ENCODE measurements at regions not wholly inside any gene's neighbourhood (a gene's known extent, or its start where the extent isn't known, plus 50 kb on each side); places are given as distances from the start of the nearest gene placed in this dataset.

DNA sequence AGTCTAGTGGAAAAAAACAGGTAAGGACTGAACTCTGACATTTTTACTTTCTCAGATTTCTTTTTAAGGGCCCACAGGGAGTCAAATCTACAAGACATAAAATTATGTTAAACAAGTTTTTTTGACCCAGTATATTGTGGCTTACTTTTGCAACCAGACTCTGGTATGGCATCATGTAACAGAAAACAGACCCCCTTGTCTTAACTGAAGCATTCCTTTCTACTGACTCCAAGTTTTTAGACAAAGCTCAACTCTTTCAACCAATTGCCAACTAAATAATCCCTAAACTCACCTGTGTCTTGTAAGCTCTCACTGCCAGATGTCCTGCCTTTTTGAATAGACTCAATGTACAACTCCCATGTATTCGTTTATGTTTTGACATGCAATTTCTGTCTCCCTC lies 64.3 kb downstream of the FASLG start:
- H3K36me3 ChIP-seq (replicated peaks in 1 of 2), result no peaks in the 10 kb centered on the region
- H3K27ac ChIP-seq, result no peak overlapping the region
- TF ChIP-seq POLR2A (IDR thresholded peaks at IDR 0.05), result no peak
- TF ChIP-seq, protein P1, sequence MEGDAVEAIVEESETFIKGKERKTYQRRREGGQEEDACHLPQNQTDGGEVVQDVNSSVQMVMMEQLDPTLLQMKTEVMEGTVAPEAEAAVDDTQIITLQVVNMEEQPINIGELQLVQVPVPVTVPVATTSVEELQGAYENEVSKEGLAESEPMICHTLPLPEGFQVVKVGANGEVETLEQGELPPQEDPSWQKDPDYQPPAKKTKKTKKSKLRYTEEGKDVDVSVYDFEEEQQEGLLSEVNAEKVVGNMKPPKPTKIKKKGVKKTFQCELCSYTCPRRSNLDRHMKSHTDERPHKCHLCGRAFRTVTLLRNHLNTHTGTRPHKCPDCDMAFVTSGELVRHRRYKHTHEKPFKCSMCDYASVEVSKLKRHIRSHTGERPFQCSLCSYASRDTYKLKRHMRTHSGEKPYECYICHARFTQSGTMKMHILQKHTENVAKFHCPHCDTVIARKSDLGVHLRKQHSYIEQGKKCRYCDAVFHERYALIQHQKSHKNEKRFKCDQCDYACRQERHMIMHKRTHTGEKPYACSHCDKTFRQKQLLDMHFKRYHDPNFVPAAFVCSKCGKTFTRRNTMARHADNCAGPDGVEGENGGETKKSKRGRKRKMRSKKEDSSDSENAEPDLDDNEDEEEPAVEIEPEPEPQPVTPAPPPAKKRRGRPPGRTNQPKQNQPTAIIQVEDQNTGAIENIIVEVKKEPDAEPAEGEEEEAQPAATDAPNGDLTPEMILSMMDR (IDR thresholded peaks at IDR 0.05), result no peak
- intact Hi-C loops (cut with DNase I), result no loop called here
- no peak for DNase-seq
- WGBS, 4 donors, result 77 to 84% (median 83%) methylated on average over 1 of the region's 1 CpG
- no peak overlapping the region for H3K4me3 ChIP-seq
- peaks cover 0 to 9% of the 10 kb centered on the region in 2 donors for H3K4me1 ChIP-seq (replicated peaks in 1 of 2)
- no peaks in the 10 kb centered on the region for H3K27me3 ChIP-seq
- no peaks in the 10 kb centered on the region for H3K9me3 ChIP-seq (replicated peaks in 1 of 3)

DNA sequence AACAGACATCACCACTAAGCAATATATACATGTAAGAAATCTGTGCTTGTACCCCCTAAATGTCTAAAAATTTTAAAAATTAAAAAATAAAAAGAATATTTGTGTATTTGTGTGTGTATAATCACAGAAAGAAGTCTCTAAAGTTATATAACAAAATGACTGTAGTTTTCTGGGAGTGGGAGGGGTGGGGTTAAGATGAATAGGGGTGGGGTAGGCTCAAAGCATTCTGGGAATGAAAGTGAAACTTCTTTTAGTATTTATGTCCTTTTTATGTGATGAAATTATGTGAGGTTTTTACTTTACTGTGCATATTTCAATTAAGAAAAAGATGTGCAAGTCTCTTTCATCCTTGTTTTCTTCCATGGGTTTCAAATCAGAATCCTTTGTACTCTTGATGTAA lies 65.3 kb downstream of the FASLG start:
- no peak for DNase-seq
- TF ChIP-seq, protein P1 (IDR thresholded peaks at IDR 0.05), result no peak
- TF ChIP-seq POLR2A (IDR thresholded peaks at IDR 0.05), result no peak
- Histone ChIP-seq H3K27ac (no peak overlapping the region), H3K9me3 (replicated peaks in 1 of 3) (no peaks in the 10 kb centered on the region), H3K4me3 (no peak overlapping the region), H3K36me3 (replicated peaks in 1 of 2) (no peaks in the 10 kb centered on the region), H3K4me1 (replicated peaks in 1 of 2) (peaks cover 0 to 5% of the 10 kb centered on the region in 2 donors), H3K27me3 (no peaks in the 10 kb centered on the region)
- intact Hi-C loops (cut with DNase I), result no loop called here

DNA sequence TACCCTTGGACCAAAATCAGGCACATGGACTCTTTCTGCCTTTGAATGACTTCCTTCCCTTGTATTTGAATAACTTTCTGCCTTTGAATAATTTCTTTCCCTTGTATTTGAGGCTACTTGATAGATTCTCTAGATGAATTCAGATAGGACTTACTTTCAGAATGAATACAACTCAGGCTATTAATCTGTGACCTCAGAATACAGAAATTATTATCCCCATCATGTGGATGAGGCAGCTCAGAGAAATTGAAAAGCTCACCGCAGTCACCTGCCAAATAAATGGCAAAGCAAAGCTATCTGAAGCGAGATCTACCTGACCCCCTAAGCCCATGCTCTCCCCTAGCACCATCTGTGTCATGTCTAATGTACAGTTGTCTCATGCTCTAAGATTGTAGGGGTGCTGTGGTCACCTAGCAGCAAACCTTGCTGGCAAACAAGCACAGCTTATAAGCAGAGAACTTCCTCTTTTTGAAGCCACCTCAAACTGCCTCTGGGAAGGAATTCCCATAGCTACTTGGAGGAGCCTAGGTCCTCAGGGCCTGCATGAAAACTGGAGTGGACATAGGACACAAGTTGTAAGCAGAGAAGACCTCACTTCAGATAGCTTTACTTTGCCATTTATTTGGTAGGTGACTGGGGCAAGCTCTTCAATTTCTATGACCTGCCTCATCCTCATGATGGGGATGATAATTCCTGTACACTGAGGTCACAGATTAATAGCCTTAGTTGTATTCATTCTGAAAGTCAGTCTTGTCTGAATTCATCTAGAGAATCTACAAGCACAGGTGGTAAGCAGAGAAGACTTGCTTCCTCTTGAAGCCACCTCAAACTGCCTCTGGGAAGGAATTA lies 66.1 kb downstream of the FASLG start:
- 82 to 89% (median 83%) methylated on average over 2 of the region's 2 CpGs for WGBS, 4 donors
- no peaks in the 10 kb centered on the region for H3K27me3 ChIP-seq
- DNase-seq, result no peak
- no peaks in the 10 kb centered on the region for H3K4me1 ChIP-seq (replicated peaks in 1 of 2)
- no peak overlapping the region for H3K4me3 ChIP-seq
- TF ChIP-seq POLR2A (IDR thresholded peaks at IDR 0.05), result no peak
- TF ChIP-seq, protein P1 (IDR thresholded peaks at IDR 0.05), result no peak
- no peaks in the 10 kb centered on the region for H3K9me3 ChIP-seq (replicated peaks in 1 of 3)
- intact Hi-C loops (cut with DNase I), result no loop called here
- H3K36me3 ChIP-seq (replicated peaks in 1 of 2), result no peaks in the 10 kb centered on the region
- H3K27ac ChIP-seq, result no peak overlapping the region

DNA sequence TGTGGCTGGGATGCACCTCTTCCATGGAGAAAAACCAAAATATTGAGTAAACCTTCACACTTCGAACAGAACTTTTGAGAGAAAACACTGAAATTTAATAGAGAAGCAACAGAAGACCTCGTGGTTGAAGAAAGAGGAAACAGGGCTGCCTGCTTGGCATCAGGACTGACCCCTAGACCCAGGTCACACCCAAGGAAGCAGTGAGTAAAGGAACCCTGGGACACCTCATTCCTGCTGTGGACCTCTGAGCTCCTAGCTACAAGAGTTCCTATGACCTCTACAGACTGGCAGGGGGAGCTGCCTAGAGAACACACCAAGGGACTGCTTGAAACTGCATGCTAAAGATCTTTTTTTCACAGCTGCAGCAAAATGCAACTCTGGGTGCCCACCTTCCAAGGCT lies 67.8 kb downstream of the FASLG start:
- no peaks in the 10 kb centered on the region for H3K36me3 ChIP-seq (replicated peaks in 1 of 2)
- TF ChIP-seq, protein P1 (IDR thresholded peaks at IDR 0.05), result no peak
- no peak for TF ChIP-seq POLR2A (IDR thresholded peaks at IDR 0.05)
- H3K27me3 ChIP-seq, result no peaks in the 10 kb centered on the region
- intact Hi-C loops (cut with DNase I), result no loop called here
- H3K27ac ChIP-seq, result no peak overlapping the region
- DNase-seq, result no peak
- WGBS, 4 donors, result 53 to 77% (median 69%) methylated on average over 2 of the region's 2 CpGs
- no peaks in the 10 kb centered on the region for H3K9me3 ChIP-seq (replicated peaks in 1 of 3)
- no peak overlapping the region for H3K4me3 ChIP-seq
- H3K4me1 ChIP-seq (replicated peaks in 1 of 2), result no peaks in the 10 kb centered on the region

All from adrenal gland (tissue), 9 donors.